ENCODE measurements at regions not wholly inside any gene's neighbourhood (a gene's known extent, or its start where the extent isn't known, plus 50 kb on each side); places are given as distances from the start of the nearest gene placed in this dataset.

DNA sequence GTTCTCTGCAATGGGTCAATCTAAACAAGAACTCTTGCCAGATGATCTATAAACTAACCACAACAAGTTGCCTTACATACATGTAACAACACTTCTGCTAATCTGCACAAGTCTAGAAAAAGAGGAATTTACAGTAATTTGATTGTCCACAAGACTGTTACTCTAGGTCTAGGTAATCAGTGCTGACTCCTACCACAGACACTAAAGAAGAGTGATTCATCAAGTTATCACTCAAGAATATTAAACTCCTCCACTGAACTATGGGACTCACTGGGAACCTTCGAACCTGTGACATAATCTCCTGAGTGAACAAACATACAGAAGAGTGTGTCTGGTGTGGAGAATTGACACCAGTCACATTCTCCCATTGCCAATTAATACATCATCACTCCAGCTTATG is 138.3 kb downstream of the ANXA2 start:
- Histone ChIP-seq H3K27ac (no peak overlapping the region), H3K4me3 (no peak overlapping the region), H3K9me3 (ENCODE audit: low read depth) (no peaks in the 10 kb centered on the region), H4K20me1 (ENCODE audit: insufficient read depth, poor library complexity, severe bottlenecking) (no peaks in the 10 kb centered on the region), H3K9me2 (replicated peaks; ENCODE audit: insufficient read depth) (no peaks in the 10 kb centered on the region), H3K36me3 (replicated peaks; ENCODE audit: insufficient read depth, low read depth) (no peaks in the 10 kb centered on the region), H3K4me2 (no peak overlapping the region), H3K79me2 (no peaks in the 10 kb centered on the region), H2AFZ (no peak overlapping the region), H3K27me3 (peaks cover 7% of the 10 kb centered on the region), H3K4me1 (ENCODE audit: insufficient read depth) (no peaks in the 10 kb centered on the region)
- TF ChIP-seq, protein P1, sequence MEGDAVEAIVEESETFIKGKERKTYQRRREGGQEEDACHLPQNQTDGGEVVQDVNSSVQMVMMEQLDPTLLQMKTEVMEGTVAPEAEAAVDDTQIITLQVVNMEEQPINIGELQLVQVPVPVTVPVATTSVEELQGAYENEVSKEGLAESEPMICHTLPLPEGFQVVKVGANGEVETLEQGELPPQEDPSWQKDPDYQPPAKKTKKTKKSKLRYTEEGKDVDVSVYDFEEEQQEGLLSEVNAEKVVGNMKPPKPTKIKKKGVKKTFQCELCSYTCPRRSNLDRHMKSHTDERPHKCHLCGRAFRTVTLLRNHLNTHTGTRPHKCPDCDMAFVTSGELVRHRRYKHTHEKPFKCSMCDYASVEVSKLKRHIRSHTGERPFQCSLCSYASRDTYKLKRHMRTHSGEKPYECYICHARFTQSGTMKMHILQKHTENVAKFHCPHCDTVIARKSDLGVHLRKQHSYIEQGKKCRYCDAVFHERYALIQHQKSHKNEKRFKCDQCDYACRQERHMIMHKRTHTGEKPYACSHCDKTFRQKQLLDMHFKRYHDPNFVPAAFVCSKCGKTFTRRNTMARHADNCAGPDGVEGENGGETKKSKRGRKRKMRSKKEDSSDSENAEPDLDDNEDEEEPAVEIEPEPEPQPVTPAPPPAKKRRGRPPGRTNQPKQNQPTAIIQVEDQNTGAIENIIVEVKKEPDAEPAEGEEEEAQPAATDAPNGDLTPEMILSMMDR (IDR thresholded peaks at IDR 0.05; ENCODE audit: poor library complexity), result no peak
- TF ChIP-seq EZH2 (IDR thresholded peaks at IDR 0.05; ENCODE audit: borderline replicate concordance), result no peak
- TF ChIP-seq EZH2phosphoT487 (IDR thresholded peaks at IDR 0.05; ENCODE audit: low read depth, severe bottlenecking, unreplicated experiment), result no peak
- 79% methylated on average over 1 of the region's 1 CpG for WGBS (ENCODE audit: low lambda C conversion rate, missing lambda C conversion rate)
- peak; percentile 10 for DNase-seq (ENCODE audit: low spot score)

DNA sequence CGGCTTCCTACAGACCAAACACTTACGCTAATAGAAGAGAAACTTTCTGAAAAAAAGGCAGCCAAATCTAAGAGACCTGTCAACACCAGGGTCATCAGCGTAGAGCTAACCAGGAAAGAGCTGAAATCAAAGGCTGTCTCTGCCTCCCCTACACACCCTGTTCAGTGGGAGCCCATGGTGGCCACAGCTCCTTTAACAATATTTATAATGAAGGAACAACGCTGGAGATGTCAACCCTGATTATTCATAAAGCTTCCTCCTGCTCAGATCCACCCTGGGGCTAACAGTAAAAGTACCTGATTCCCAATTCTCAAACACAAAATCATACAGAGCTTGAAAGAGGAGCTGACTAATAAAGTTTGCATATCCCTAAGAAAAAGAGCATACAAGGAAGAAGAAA is 133.7 kb downstream of the ANXA2 start:
- DNase-seq (ENCODE audit: low spot score), result no peak
- Histone ChIP-seq H3K27me3 (peaks cover 22% of the 10 kb centered on the region), H3K4me1 (ENCODE audit: insufficient read depth) (no peaks in the 10 kb centered on the region), H4K20me1 (ENCODE audit: insufficient read depth, poor library complexity, severe bottlenecking) (no peaks in the 10 kb centered on the region), H3K9me3 (ENCODE audit: low read depth) (no peaks in the 10 kb centered on the region), H3K27ac (no peak overlapping the region), H3K4me2 (no peak overlapping the region), H3K4me3 (no peak overlapping the region), H3K36me3 (replicated peaks; ENCODE audit: insufficient read depth, low read depth) (no peaks in the 10 kb centered on the region), H2AFZ (no peak overlapping the region), H3K79me2 (no peaks in the 10 kb centered on the region), H3K9me2 (replicated peaks; ENCODE audit: insufficient read depth) (no peaks in the 10 kb centered on the region)
- 66% methylated on average over 4 of the region's 4 CpGs for WGBS (ENCODE audit: low lambda C conversion rate, missing lambda C conversion rate)
- TF ChIP-seq EZH2 (IDR thresholded peaks at IDR 0.05; ENCODE audit: borderline replicate concordance), result no peak
- TF ChIP-seq, protein P1 (IDR thresholded peaks at IDR 0.05; ENCODE audit: poor library complexity), result no peak
- TF ChIP-seq EZH2phosphoT487 (IDR thresholded peaks at IDR 0.05; ENCODE audit: low read depth, severe bottlenecking, unreplicated experiment), result no peak

DNA sequence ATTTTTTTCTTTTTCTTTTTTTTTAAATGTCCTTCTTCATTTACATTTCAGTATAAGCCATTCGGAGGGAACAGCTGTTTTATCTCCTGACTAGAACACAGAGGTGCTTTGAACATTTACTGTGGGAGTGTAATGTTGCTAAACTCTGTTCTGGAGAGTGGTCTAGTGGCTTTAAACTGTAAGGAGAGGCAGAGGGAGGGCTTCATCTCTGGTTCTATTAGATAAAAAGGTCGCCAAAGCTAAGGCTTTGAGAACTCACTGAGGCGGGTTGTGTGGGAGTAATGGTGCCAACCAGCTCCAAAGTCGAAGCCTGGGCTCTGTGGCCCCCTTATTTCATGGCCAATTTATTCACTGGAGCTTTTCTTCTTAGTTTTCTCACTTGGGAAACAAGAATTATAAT is 133.2 kb downstream of the ANXA2 start:
- no peaks in the 10 kb centered on the region for H4K20me1 ChIP-seq (ENCODE audit: insufficient read depth, poor library complexity, severe bottlenecking)
- no peak overlapping the region for H3K27ac ChIP-seq
- no peaks in the 10 kb centered on the region for H3K79me2 ChIP-seq
- 63% methylated on average over 4 of the region's 4 CpGs for WGBS (ENCODE audit: low lambda C conversion rate, missing lambda C conversion rate)
- H3K36me3 ChIP-seq (replicated peaks; ENCODE audit: insufficient read depth, low read depth), result no peaks in the 10 kb centered on the region
- H3K9me2 ChIP-seq (replicated peaks; ENCODE audit: insufficient read depth), result no peaks in the 10 kb centered on the region
- H2AFZ ChIP-seq, result no peak overlapping the region
- no peak overlapping the region for H3K4me3 ChIP-seq
- H3K27me3 ChIP-seq, result peaks cover 24% of the 10 kb centered on the region
- no peaks in the 10 kb centered on the region for H3K4me1 ChIP-seq (ENCODE audit: insufficient read depth)
- H3K4me2 ChIP-seq, result no peak overlapping the region
- no peak for TF ChIP-seq EZH2phosphoT487 (IDR thresholded peaks at IDR 0.05; ENCODE audit: low read depth, severe bottlenecking, unreplicated experiment)
- TF ChIP-seq EZH2 (IDR thresholded peaks at IDR 0.05; ENCODE audit: borderline replicate concordance), result no peak
- TF ChIP-seq, protein P1 (IDR thresholded peaks at IDR 0.05; ENCODE audit: poor library complexity), result no peak
- DNase-seq (ENCODE audit: low spot score), result no peak
- no peaks in the 10 kb centered on the region for H3K9me3 ChIP-seq (ENCODE audit: low read depth)

DNA sequence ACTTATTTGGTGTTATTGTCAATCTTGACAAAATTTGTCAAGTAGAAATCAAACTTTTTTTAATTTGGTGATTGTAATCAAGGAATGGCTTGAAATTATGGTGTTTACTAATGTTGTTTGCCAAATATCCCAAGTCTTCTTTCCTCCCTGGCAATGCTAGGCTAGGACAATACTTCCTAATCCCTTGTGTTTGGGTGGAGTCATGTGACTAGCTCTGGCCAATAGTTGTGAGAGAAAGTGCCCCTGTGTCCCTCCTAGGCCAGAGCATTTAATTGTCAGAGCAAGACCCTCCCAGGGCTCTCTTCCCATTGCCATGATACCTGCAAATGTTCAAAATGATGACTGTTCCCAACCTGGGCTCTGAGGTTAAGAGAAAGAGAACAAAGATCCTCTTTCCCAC is 132.7 kb downstream of the ANXA2 start:
- Histone ChIP-seq H3K27me3 (peaks cover 24% of the 10 kb centered on the region), H3K27ac (no peak overlapping the region), H3K36me3 (replicated peaks; ENCODE audit: insufficient read depth, low read depth) (no peaks in the 10 kb centered on the region), H3K4me1 (ENCODE audit: insufficient read depth) (no peaks in the 10 kb centered on the region), H3K9me2 (replicated peaks; ENCODE audit: insufficient read depth) (no peaks in the 10 kb centered on the region), H3K4me2 (no peak overlapping the region), H3K4me3 (no peak overlapping the region), H2AFZ (no peak overlapping the region), H4K20me1 (ENCODE audit: insufficient read depth, poor library complexity, severe bottlenecking) (no peaks in the 10 kb centered on the region), H3K79me2 (no peaks in the 10 kb centered on the region), H3K9me3 (ENCODE audit: low read depth) (no peaks in the 10 kb centered on the region)
- TF ChIP-seq, protein P1 (IDR thresholded peaks at IDR 0.05; ENCODE audit: poor library complexity), result no peak
- TF ChIP-seq EZH2 (IDR thresholded peaks at IDR 0.05; ENCODE audit: borderline replicate concordance), result no peak
- TF ChIP-seq EZH2phosphoT487 (IDR thresholded peaks at IDR 0.05; ENCODE audit: low read depth, severe bottlenecking, unreplicated experiment), result no peak
- no peak for DNase-seq (ENCODE audit: low spot score)

Data from hepatocyte (in vitro differentiated cells).